LHCN-M2 (cell line): ENCODE measurements at regions not wholly inside any gene's neighbourhood (a gene's known extent, or its start where the extent isn't known, plus 50 kb on each side); places are given as distances from the start of the nearest gene placed in this dataset.

ENCODE experiments used
- DNase-seq: peaks from one replicate; pipeline ENCODE4 v3.0.0-alpha.2; 2012; ENCODE audit warnings: low read depth

- DNase-seq, result no peak
Measured at GRCh38 chr7:382043-382400, 92.1 kb downstream of the FOXL3 start.

- no peak for DNase-seq
Measured at GRCh38 chr7:386385-386784, 96.4 kb downstream of the FOXL3 start.

GRCh38 chr7:387132-388022, 97.4 kb downstream of the FOXL3 start:
- DNase-seq, result no peak

GRCh38 chr7:388023-388960, 98.3 kb downstream of the FOXL3 start:
- no peak for DNase-seq

GRCh38 chr7:388961-389701, 99.2 kb downstream of the FOXL3 start:
- no peak for DNase-seq

- DNase-seq, result no peak
Measured at GRCh38 chr7:389911-390601, 100.1 kb downstream of the FOXL3 start.

- DNase-seq, result no peak
Measured at GRCh38 chr7:390761-391410, 100.9 kb downstream of the FOXL3 start.

- no peak for DNase-seq
Measured at GRCh38 chr7:391411-391951, 101.5 kb downstream of the FOXL3 start.

- DNase-seq, result no peak
Measured at GRCh38 chr7:391961-392524, 102.1 kb downstream of the FOXL3 start.

GRCh38 chr7:392822-393221, 102.9 kb downstream of the FOXL3 start:
- no peak for DNase-seq

- DNase-seq, result no peak
Measured at GRCh38 chr7:395643-396042, 105.7 kb downstream of the FOXL3 start.

GRCh38 chr7:398888-399287, 108.9 kb downstream of the FOXL3 start:
- DNase-seq, result no peak

GRCh38 chr7:400901-401485, 111.0 kb downstream of the FOXL3 start:
- no peak for DNase-seq

GRCh38 chr7:401495-401894, 111.5 kb downstream of the FOXL3 start:
- DNase-seq, result no peak

GRCh38 chr7:404812-405488, 114.7 kb downstream of the PDGFA start:
- no peak for DNase-seq

- no peak for DNase-seq
Measured at GRCh38 chr7:405489-406211, 114.0 kb downstream of the PDGFA start.

- no peak for DNase-seq
Measured at GRCh38 chr7:407721-408539, 111.7 kb downstream of the PDGFA start.
